ENCODE measurements at regions not wholly inside any gene's neighbourhood (a gene's known extent, or its start where the extent isn't known, plus 50 kb on each side); places are given as distances from the start of the nearest gene placed in this dataset.
"Not testable (repeated sequence)": the region's sequence is repeated elsewhere in the genome, so short reads cannot be mapped to it uniquely, and the experiment has no call there.

GRCh38 chr4:116627545-116627944 lies 457.8 kb downstream of the TRAM1L1 start:
- H3K4me3 ChIP-seq (ENCODE audit: low read length in 2 of 2) = no peak overlapping the region
- intact Hi-C loops (cut with micrococcal nuclease) = no loop called here
- Mint-ChIP-seq H3K4me1 (no peaks in the 10 kb centered on the region), H3K27me3 (no peaks in the 10 kb centered on the region), H3K27ac (no peak overlapping the region), H3K4me3 (no peak overlapping the region), H3K9me3 (peaks cover 0 to 5% (median 1%) of the 10 kb centered on the region in 8 donors), H3K36me3 (no peaks in the 10 kb centered on the region)
- no peaks in the 10 kb centered on the region for H3K9me3 ChIP-seq (ENCODE audit: control insufficient read depth in 1 of 2, low read length in 2 of 2)
- no peak overlapping the region for H3K27ac ChIP-seq (ENCODE audit: low read depth, low read length)
- no peaks in the 10 kb centered on the region for H3K36me3 ChIP-seq (ENCODE audit: insufficient read depth, low read length)
- no peaks in the 10 kb centered on the region for H3K4me1 ChIP-seq (ENCODE audit: insufficient read depth, low read length)
- ChIA-PET POLR2A (ENCODE audit: partially characterized antibody) (no interaction called here), CTCF (ENCODE audit: partially characterized antibody) (no interaction called here)
- no peaks in the 10 kb centered on the region for H3K27me3 ChIP-seq (ENCODE audit: insufficient read depth, low read length)
- DNase-seq = no peak

GRCh38 chr4:116619508-116619907 lies 465.9 kb downstream of the TRAM1L1 start:
- H3K27me3 ChIP-seq (ENCODE audit: insufficient read depth, low read length); intact Hi-C loops (cut with micrococcal nuclease); H3K9me3 ChIP-seq (ENCODE audit: control insufficient read depth in 1 of 2, low read length in 2 of 2); H3K36me3 Mint-ChIP-seq; H3K27ac ChIP-seq (ENCODE audit: low read depth, low read length); CTCF ChIA-PET (ENCODE audit: partially characterized antibody); H3K9me3 Mint-ChIP-seq; H3K4me3 ChIP-seq (ENCODE audit: low read length in 2 of 2); DNase-seq; H3K27ac Mint-ChIP-seq; H3K27me3 Mint-ChIP-seq; H3K4me1 ChIP-seq (ENCODE audit: insufficient read depth, low read length); H3K4me1 Mint-ChIP-seq; POLR2A ChIA-PET (ENCODE audit: partially characterized antibody); H3K4me3 Mint-ChIP-seq; H3K36me3 ChIP-seq (ENCODE audit: insufficient read depth, low read length): not testable (repeated sequence)

- H3K36me3 Mint-ChIP-seq = no peaks in the 10 kb centered on the region
- peaks cover 0 to 3% (median 0%) of the 10 kb centered on the region in 8 donors for H3K9me3 Mint-ChIP-seq
- Histone ChIP-seq H3K27me3 (ENCODE audit: insufficient read depth, low read length) (no peaks in the 10 kb centered on the region), H3K27ac (ENCODE audit: low read depth, low read length) (no peak overlapping the region), H3K4me3 (ENCODE audit: low read length in 2 of 2) (no peak overlapping the region), H3K9me3 (ENCODE audit: control insufficient read depth in 1 of 2, low read length in 2 of 2) (no peaks in the 10 kb centered on the region), H3K36me3 (ENCODE audit: insufficient read depth, low read length) (no peaks in the 10 kb centered on the region), H3K4me1 (ENCODE audit: insufficient read depth, low read length) (no peaks in the 10 kb centered on the region)
- POLR2A ChIA-PET (ENCODE audit: partially characterized antibody) = no interaction called here
- intact Hi-C loops (cut with micrococcal nuclease) = no loop called here
- DNase-seq = no peak
- no peaks in the 10 kb centered on the region for H3K27me3 Mint-ChIP-seq
- CTCF ChIA-PET (ENCODE audit: partially characterized antibody) = no interaction called here
- H3K4me1 Mint-ChIP-seq = no peaks in the 10 kb centered on the region
- H3K4me3 Mint-ChIP-seq = no peak overlapping the region
- no peak overlapping the region for H3K27ac Mint-ChIP-seq
Measured at GRCh38 chr4:116618638-116619037, 466.7 kb downstream of the TRAM1L1 start.

DNA sequence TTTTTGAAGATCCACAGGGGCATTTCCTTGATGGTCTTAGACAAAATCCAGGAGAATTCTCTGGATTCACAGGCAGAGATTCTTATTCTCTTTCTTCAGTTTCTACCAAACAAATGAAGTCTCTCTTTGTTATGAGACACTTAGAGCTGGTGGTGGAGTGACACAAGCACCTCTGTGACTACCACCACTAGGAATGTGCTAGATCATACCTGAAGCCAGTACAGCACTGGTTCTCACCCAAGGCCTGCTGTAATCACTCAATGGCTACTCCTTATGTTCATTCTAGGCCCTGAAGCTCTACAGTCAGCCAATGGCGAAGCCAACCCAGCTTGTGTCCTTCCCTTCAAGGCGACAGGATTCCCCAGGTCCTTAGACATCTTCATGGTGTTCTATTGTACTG lies 482.3 kb downstream of the TRAM1L1 start:
- Mint-ChIP-seq H3K4me3 (no peak overlapping the region), H3K9me3 (peaks cover 0 to 4% (median 0%) of the 10 kb centered on the region in 8 donors), H3K27ac (no peak overlapping the region), H3K27me3 (no peaks in the 10 kb centered on the region), H3K4me1 (no peaks in the 10 kb centered on the region), H3K36me3 (no peaks in the 10 kb centered on the region)
- POLR2A ChIA-PET (ENCODE audit: partially characterized antibody) = no interaction called here
- H3K27ac ChIP-seq (ENCODE audit: low read depth, low read length) = no peak overlapping the region
- CTCF ChIA-PET (ENCODE audit: partially characterized antibody) = no interaction called here
- no peaks in the 10 kb centered on the region for H3K4me1 ChIP-seq (ENCODE audit: insufficient read depth, low read length)
- H3K4me3 ChIP-seq (ENCODE audit: low read length in 2 of 2) = no peak overlapping the region
- H3K9me3 ChIP-seq (ENCODE audit: control insufficient read depth in 1 of 2, low read length in 2 of 2) = no peaks in the 10 kb centered on the region
- intact Hi-C loops (cut with micrococcal nuclease) = no loop called here
- no peak for DNase-seq
- H3K36me3 ChIP-seq (ENCODE audit: insufficient read depth, low read length) = no peaks in the 10 kb centered on the region
- H3K27me3 ChIP-seq (ENCODE audit: insufficient read depth, low read length) = no peaks in the 10 kb centered on the region

DNA sequence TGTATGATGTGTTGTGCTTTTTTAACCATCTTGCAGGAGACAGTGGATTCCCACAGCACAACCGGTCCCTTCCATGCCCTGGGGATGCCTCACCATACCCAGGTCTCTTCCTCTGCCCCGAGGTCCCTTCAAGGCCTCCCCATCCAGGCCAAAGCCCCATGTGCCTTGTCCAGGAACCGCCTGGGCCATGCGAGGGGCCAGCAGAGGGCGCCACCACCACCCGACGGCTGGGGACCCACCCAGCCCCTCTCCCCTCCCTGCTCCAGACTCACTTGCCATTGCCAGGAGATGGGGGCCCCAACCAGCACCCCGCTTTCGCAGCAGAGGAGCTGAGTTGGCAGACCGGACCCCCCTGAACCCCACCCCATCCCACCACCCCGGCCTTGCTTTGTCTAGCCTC lies 485.5 kb downstream of the TRAM1L1 start:
- intact Hi-C loops (cut with micrococcal nuclease) = no loop called here
- CTCF ChIA-PET (ENCODE audit: partially characterized antibody) = no interaction called here
- Mint-ChIP-seq H3K27me3 (no peaks in the 10 kb centered on the region), H3K27ac (no peak overlapping the region), H3K4me3 (no peak overlapping the region), H3K9me3 (peaks cover 0 to 4% (median under 1%) of the 10 kb centered on the region in 8 donors), H3K36me3 (no peaks in the 10 kb centered on the region), H3K4me1 (no peaks in the 10 kb centered on the region)
- H3K4me3 ChIP-seq (ENCODE audit: low read length in 2 of 2) = no peak overlapping the region
- H3K27me3 ChIP-seq (ENCODE audit: insufficient read depth, low read length) = no peaks in the 10 kb centered on the region
- no peaks in the 10 kb centered on the region for H3K9me3 ChIP-seq (ENCODE audit: control insufficient read depth in 1 of 2, low read length in 2 of 2)
- POLR2A ChIA-PET (ENCODE audit: partially characterized antibody) = no interaction called here
- DNase-seq = no peak
- no peaks in the 10 kb centered on the region for H3K4me1 ChIP-seq (ENCODE audit: insufficient read depth, low read length)
- H3K27ac ChIP-seq (ENCODE audit: low read depth, low read length) = no peak overlapping the region
- no peaks in the 10 kb centered on the region for H3K36me3 ChIP-seq (ENCODE audit: insufficient read depth, low read length)

GRCh38 chr4:116598980-116599789 lies 486.2 kb downstream of the TRAM1L1 start:
- Mint-ChIP-seq H3K4me3 (no peak overlapping the region), H3K36me3 (no peaks in the 10 kb centered on the region), H3K9me3 (peaks cover 0 to 3% (median 0%) of the 10 kb centered on the region in 8 donors), H3K27ac (peak overlapping the region in 1 of 7 donors; percentile 57), H3K4me1 (no peaks in the 10 kb centered on the region), H3K27me3 (no peaks in the 10 kb centered on the region)
- CTCF ChIA-PET (ENCODE audit: partially characterized antibody) = no interaction called here
- Histone ChIP-seq H3K27me3 (ENCODE audit: insufficient read depth, low read length) (no peaks in the 10 kb centered on the region), H3K4me1 (ENCODE audit: insufficient read depth, low read length) (no peaks in the 10 kb centered on the region), H3K9me3 (ENCODE audit: control insufficient read depth in 1 of 2, low read length in 2 of 2) (no peaks in the 10 kb centered on the region), H3K27ac (ENCODE audit: low read depth, low read length) (no peak overlapping the region), H3K4me3 (ENCODE audit: low read length in 2 of 2) (no peak overlapping the region), H3K36me3 (ENCODE audit: insufficient read depth, low read length) (no peaks in the 10 kb centered on the region)
- POLR2A ChIA-PET (ENCODE audit: partially characterized antibody) = no interaction called here
- DNase-seq = no peak
- intact Hi-C loops (cut with micrococcal nuclease) = no loop called here

DNA sequence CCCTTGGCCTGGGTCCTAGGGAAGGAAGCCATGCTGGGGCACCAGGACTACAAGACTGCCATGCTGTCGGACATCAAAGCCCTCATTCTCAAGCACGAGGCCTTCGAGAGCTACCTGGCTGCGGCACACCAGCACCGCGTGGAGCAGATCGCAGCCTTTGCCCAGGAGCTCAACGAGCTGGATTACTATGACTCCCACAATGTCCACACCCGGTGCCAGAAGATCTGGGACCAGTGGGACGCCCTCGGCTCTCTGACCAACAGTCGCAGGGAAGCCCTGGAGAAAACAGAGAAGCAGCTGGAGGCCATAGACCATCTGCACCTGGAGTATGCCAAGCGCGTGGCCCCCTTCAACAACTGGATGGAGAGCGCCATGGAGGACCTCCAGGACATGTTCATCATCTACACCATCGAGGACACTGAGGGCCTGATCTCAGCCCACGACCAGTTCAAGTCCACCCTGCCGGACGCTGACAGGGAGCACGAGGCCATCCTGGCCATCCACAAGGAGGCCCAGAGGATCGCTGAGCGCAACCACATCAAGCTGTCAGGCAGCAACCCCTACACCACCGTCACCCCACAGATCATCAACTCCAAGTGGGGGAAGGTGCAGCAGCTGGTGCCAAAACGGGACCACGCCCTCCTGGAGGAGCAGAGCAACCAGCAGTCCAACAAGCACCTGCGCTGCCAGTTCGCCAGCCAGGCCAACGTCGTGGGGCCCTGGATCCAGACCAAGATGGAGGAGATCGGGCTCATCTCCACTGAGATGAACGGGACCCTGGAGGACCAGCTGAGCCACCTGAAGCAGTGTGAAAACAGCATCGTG lies 487.0 kb downstream of the TRAM1L1 start:
- Histone ChIP-seq H3K9me3 (ENCODE audit: control insufficient read depth in 1 of 2, low read length in 2 of 2) (no peaks in the 10 kb centered on the region), H3K4me3 (ENCODE audit: low read length in 2 of 2) (no peak overlapping the region), H3K36me3 (ENCODE audit: insufficient read depth, low read length) (no peaks in the 10 kb centered on the region), H3K27me3 (ENCODE audit: insufficient read depth, low read length) (no peaks in the 10 kb centered on the region), H3K4me1 (ENCODE audit: insufficient read depth, low read length) (no peaks in the 10 kb centered on the region), H3K27ac (ENCODE audit: low read depth, low read length) (no peak overlapping the region)
- Mint-ChIP-seq H3K36me3 (no peaks in the 10 kb centered on the region), H3K27ac (no peak overlapping the region), H3K27me3 (no peaks in the 10 kb centered on the region), H3K4me3 (no peak overlapping the region), H3K9me3 (peaks cover 0 to 3% (median under 1%) of the 10 kb centered on the region in 8 donors), H3K4me1 (no peaks in the 10 kb centered on the region)
- POLR2A ChIA-PET (ENCODE audit: partially characterized antibody) = no interaction called here
- CTCF ChIA-PET (ENCODE audit: partially characterized antibody) = no interaction called here
- DNase-seq = peak in 1 of 5 donors; percentile 21
- intact Hi-C loops (cut with micrococcal nuclease) = no loop called here
